IMR-90 (cell line): ENCODE measurements at regions not wholly inside any gene's neighbourhood (a gene's known extent, or its start where the extent isn't known, plus 50 kb on each side); places are given as distances from the start of the nearest gene placed in this dataset.

Experiments
- ATAC-seq: fragments of 200-7000 bp; cut with Tn5 transposase; 2 replicates; pipeline ENCODE4 v1.9.1; 2020; ENCODE audit warnings: low read depth, mild to moderate bottlenecking, moderate library complexity
- BruUV-seq: library from RNA; stranded (reverse); fragments of 400-500 nt; replicated peaks from 2 replicates; lab custom pipeline; 2021; lab: Mats Ljungman, UMichigan
- CTCF ChIA-PET: fragments of 300-600 bp; formaldehyde crosslinking; extraction: SDS; loops from one replicate; lab custom pipeline; 2021; ENCODE audit warnings: antibody characterized with exemption; lab: Yijun Ruan, JAX
- POLR2A ChIA-PET: fragments of 300-600 bp; sonication (Branson Sonifier 250); formaldehyde crosslinking; loops from one replicate; lab custom pipeline; 2022; ENCODE audit warnings: antibody characterized with exemption; ENCODE audit not compliant: unreplicated experiment; lab: Charles Lee
- DNase-seq: peaks from one replicate; pipeline ENCODE4 v3.0.0; 2013
- H2AFZ ChIP-seq: replicated peaks from 2 replicates; pipeline ENCODE3; 2013; ENCODE audit warnings: low read length, mild to moderate bottlenecking; ENCODE audit not compliant: poor library complexity
- H2AK5ac ChIP-seq: 2 replicates; pipeline ENCODE4 v1.6.1; 2013; ENCODE audit warnings: low read depth, low read length, inconsistent platforms
- H2AK9ac ChIP-seq: replicated peaks from 2 replicates; pipeline ENCODE3; 2013; ENCODE audit warnings: mild to moderate bottlenecking, low read depth, low read length, moderate library complexity; ENCODE audit not compliant: poor library complexity
- H2BK120ac ChIP-seq: 2 replicates; pipeline ENCODE4 v1.6.1; 2013; ENCODE audit warnings: low read depth, low read length, inconsistent platforms
- H2BK15ac ChIP-seq: 3 replicates; pipeline ENCODE4 v1.6.1; 2013; ENCODE audit warnings: low read depth, low read length, inconsistent platforms
- H2BK20ac ChIP-seq: 2 replicates; pipeline ENCODE4 v1.6.1; 2013; ENCODE audit warnings: low read depth, mild to moderate bottlenecking, inconsistent platforms, low read length, moderate library complexity
- H2BK5ac ChIP-seq: 2 replicates; pipeline ENCODE4 v1.6.1; 2013; ENCODE audit warnings: mild to moderate bottlenecking, low read depth, low read length, inconsistent platforms; ENCODE audit not compliant: poor library complexity, severe bottlenecking
- H3K14ac ChIP-seq: replicated peaks from 2 replicates; pipeline ENCODE4 v1.6.1; 2013; ENCODE audit warnings: low read depth, low read length, inconsistent platforms
- H3K18ac ChIP-seq: 2 replicates; pipeline ENCODE4 v1.6.1; 2013; ENCODE audit warnings: low read depth, low read length, control low read depth
- H3K23ac ChIP-seq: 2 replicates; pipeline ENCODE4 v1.6.1; 2013; ENCODE audit warnings: low read depth, low read length, inconsistent platforms
- H3K27ac ChIP-seq: 2 replicates; pipeline ENCODE4 v1.5.1; 2013; ENCODE audit warnings: mild to moderate bottlenecking, control low read depth, low read length; ENCODE audit not compliant: insufficient read depth
- H3K27me3 ChIP-seq: 2 replicates; pipeline ENCODE4 v1.6.1; 2013; ENCODE audit warnings: low read length; ENCODE audit not compliant: control insufficient read depth, insufficient read depth
- H3K36me3 ChIP-seq: 2 replicates; pipeline ENCODE4 v1.6.1; 2013; ENCODE audit warnings: low read length, mixed read lengths; ENCODE audit not compliant: control insufficient read depth, insufficient read depth
- H3K4ac ChIP-seq: 2 replicates; pipeline ENCODE4 v1.6.1; 2013; ENCODE audit warnings: low read depth, low read length, inconsistent platforms
- H3K4me1 ChIP-seq: 2 replicates; pipeline ENCODE4 v1.6.1; 2013; ENCODE audit warnings: low read length, mixed read lengths; ENCODE audit not compliant: control insufficient read depth, insufficient read depth
- H3K4me2 ChIP-seq: 2 replicates; pipeline ENCODE4 v1.6.1; 2013; ENCODE audit warnings: low read depth, mild to moderate bottlenecking, control low read depth, low read length, moderate library complexity
- H3K4me3 ChIP-seq: 2 replicates; pipeline ENCODE4 v1.5.1; 2013; ENCODE audit warnings: low read depth, mild to moderate bottlenecking, control low read depth, low read length, moderate library complexity; ENCODE audit not compliant: insufficient read depth
- H3K56ac ChIP-seq: 2 replicates; pipeline ENCODE4 v1.6.1; 2013; ENCODE audit warnings: low read length, inconsistent platforms; ENCODE audit not compliant: insufficient read depth; ENCODE audit errors: extremely low read depth
- H3K79me1 ChIP-seq, 2 experiments: 2 replicates each; pipeline ENCODE4 v1.6.1; 2013; ENCODE audit warnings: low read length in 2 of 2, inconsistent platforms in 1 of 2, low read depth in 1 of 2
- H3K9ac ChIP-seq: 2 replicates; pipeline ENCODE4 v1.6.1; 2013; ENCODE audit warnings: low read depth, low read length, control low read depth
- H3K9me1 ChIP-seq: 2 replicates; pipeline ENCODE4 v1.6.1; 2013; ENCODE audit warnings: low read length, inconsistent platforms; ENCODE audit not compliant: insufficient read depth
- H3K9me3 ChIP-seq: 2 replicates; pipeline ENCODE4 v1.6.1; 2013; ENCODE audit warnings: low read length; ENCODE audit not compliant: control insufficient read depth, insufficient read depth
- H4K20me1 ChIP-seq: 2 replicates; pipeline ENCODE4 v1.6.1; 2013; ENCODE audit warnings: low read length, inconsistent platforms; ENCODE audit not compliant: insufficient read depth
- H4K5ac ChIP-seq: 2 replicates; pipeline ENCODE4 v1.6.1; 2013; ENCODE audit warnings: mild to moderate bottlenecking, low read depth, low read length, control low read depth
- H4K8ac ChIP-seq, 2 experiments: 2 replicates each; pipeline ENCODE4 v1.6.1; 2013; ENCODE audit warnings: low read depth in 2 of 2, low read length in 2 of 2, control low read depth in 1 of 2, inconsistent platforms in 1 of 2
- H4K91ac ChIP-seq: 2 replicates; pipeline ENCODE4 v1.6.1; 2013; ENCODE audit warnings: low read depth, low read length, inconsistent platforms; ENCODE audit not compliant: insufficient read depth
- BHLHE40 ChIP-seq: fragments of 150-350 bp; IDR thresholded peaks from 2 replicates; pipeline ENCODE4 v1.6.1; 2016; ENCODE audit warnings: mild to moderate bottlenecking, low read depth, low read length
- CEBPB ChIP-seq: IDR thresholded peaks from 2 replicates; pipeline ENCODE4 v1.6.1; 2012; ENCODE audit warnings: low read depth, low read length, improper control_type of control experiment
- CHD1 ChIP-seq: IDR thresholded peaks from 2 replicates; pipeline ENCODE4 v1.6.1; 2012; ENCODE audit warnings: low read depth, low read length, improper control_type of control experiment
- FOS ChIP-seq: fragments of 150-350 bp; IDR thresholded peaks from 2 replicates; pipeline ENCODE4 v1.6.1; 2016; ENCODE audit warnings: low read depth, low read length
- MAFK ChIP-seq: IDR thresholded peaks from 2 replicates; pipeline ENCODE4 v1.6.1; 2012; ENCODE audit warnings: low read depth, low read length, improper control_type of control experiment
- MAZ ChIP-seq: IDR thresholded peaks from 2 replicates; pipeline ENCODE4 v1.6.1; 2012; ENCODE audit warnings: low read depth, mild to moderate bottlenecking, low read length, improper control_type of control experiment, moderate library complexity, borderline replicate concordance
- MXI1 ChIP-seq: IDR thresholded peaks from 2 replicates; pipeline ENCODE4 v1.6.1; 2012; ENCODE audit warnings: low read depth, mild to moderate bottlenecking, low read length, moderate library complexity, borderline replicate concordance
- NFE2L2 ChIP-seq: fragments of 150-350 bp; IDR thresholded peaks from 2 replicates; pipeline ENCODE4 v1.6.1; 2016; ENCODE audit warnings: low read depth, mild to moderate bottlenecking, low read length
- POLR2A ChIP-seq: IDR thresholded peaks from 2 replicates; pipeline ENCODE4 v1.6.1; 2012; ENCODE audit warnings: mild to moderate bottlenecking, low read depth, low read length
- RAD21 ChIP-seq: IDR thresholded peaks from 2 replicates; pipeline ENCODE4 v1.6.1; 2012; ENCODE audit warnings: low read length, improper control_type of control experiment
- RCOR1 ChIP-seq: IDR thresholded peaks from 2 replicates; pipeline ENCODE4 v1.6.1; 2012; ENCODE audit warnings: mild to moderate bottlenecking, low read length, improper control_type of control experiment; ENCODE audit not compliant: insufficient replicate concordance
- RFX5 ChIP-seq: IDR thresholded peaks from 2 replicates; pipeline ENCODE4 v1.8.0; 2012; ENCODE audit warnings: low read depth, mild to moderate bottlenecking, low read length, moderate library complexity
- WGBS, 2 experiments: methylation state at CpG; one replicate each; pipeline versions ENCODE4 v1.1.5 to v1.1.7; 2013; ENCODE audit warnings: missing lambda C conversion rate in 2 of 2; ENCODE audit not compliant: insufficient read length in 1 of 2; ENCODE audit errors: extremely low coverage in 2 of 2; 5-methylcytosine and 5-hydroxymethylcytosine counted together
- dilution Hi-C: fragments of 300-500 bp; cut with HindIII; formaldehyde crosslinking; loops from one replicate; pipeline ENCODE4 v1.14.3; 2018; ENCODE audit warnings: low sequenced_read_pairs; ENCODE audit not compliant: unreplicated experiment
- in situ Hi-C: fragments of 300-500 bp; cut with MboI; formaldehyde crosslinking; loops from 3 replicates; pipeline ENCODE4 v1.14.3; 2019; ENCODE audit warnings: low sequenced_read_pairs, inconsistent platforms, mixed read lengths
- intact Hi-C: fragments of 100-400 bp; cut with micrococcal nuclease; formaldehyde crosslinking; loops from 2 replicates; pipeline ENCODE4 v1.10.0; 2022
- TF ChIP-seq, protein P1 (sequence below): fragments of 150-350 bp; IDR thresholded peaks from 2 replicates; pipeline ENCODE4 v1.6.1; 2016; ENCODE audit warnings: low read depth, mild to moderate bottlenecking, low read length, moderate library complexity, borderline replicate concordance
- TF ChIP-seq, protein P2 (sequence below): conservative IDR thresholded peaks from 2 replicates; pipeline ENCODE4 v1.5.1; 2012; ENCODE audit warnings: mild to moderate bottlenecking, low read depth, low read length, improper control_type of control experiment

DNA sequence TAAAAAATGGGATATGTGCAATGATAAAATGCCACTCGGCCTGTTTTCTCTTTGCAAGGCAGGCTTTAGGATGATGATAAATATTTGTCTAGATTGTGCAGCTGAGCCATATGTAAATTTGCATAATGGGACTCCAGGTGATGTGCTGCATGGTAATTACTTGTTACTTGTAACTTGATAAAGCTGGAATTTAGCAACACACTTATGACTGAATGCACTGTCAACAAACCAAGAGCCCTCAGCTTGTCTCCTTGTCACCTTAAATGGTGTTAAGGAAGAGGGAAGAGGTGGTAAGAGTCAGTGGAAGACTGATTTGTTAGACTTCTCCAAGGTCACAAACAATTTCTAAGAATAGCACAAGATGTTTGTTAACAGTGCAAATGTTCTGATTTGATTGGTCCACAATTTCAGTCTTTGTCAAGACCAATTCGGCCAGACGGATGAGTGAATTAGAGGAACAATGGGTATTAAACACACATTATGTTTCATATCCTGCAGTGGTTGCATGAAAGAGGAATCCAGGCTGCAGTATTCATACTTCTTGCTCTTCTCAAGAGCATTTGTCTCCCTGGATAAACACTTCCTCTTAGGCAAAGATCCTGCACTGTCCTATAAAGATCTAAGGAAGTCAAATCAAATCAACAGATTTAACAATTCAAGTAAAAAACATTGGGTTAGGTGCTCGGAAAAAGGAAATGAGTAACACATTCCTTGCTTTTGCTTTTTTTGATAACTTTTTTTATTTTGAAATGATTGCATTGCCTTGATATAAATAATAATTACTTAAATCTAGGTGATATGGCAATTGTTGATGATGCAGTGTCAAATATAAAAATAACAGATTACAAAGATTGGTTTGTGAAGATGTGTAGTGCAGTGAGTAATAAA is 448.3 kb upstream of the DDI1 start:
- Histone ChIP-seq H2BK15ac (no peak overlapping the region), H3K4me3 (no peak overlapping the region), H4K8ac (no peak overlapping the region), H2BK120ac (no peak overlapping the region), H3K18ac (no peak overlapping the region), H3K79me1 (no peaks in the 10 kb centered on the region), H3K36me3 (no peaks in the 10 kb centered on the region), H3K14ac (no peak overlapping the region; the same call in 1 of the 2 replicates), H4K5ac (no peak overlapping the region), H3K56ac (no peak overlapping the region), H3K27ac (no peak overlapping the region), H3K9me3 (no peaks in the 10 kb centered on the region), H2AK9ac (no peak overlapping the region), H4K20me1 (no peaks in the 10 kb centered on the region), H3K4me2 (no peak overlapping the region), H3K9ac (no peak overlapping the region), H3K27me3 (no peaks in the 10 kb centered on the region), H3K23ac (no peak overlapping the region), H3K9me1 (no peaks in the 10 kb centered on the region), H4K91ac (no peak overlapping the region), H2AFZ (no peak overlapping the region), H2BK20ac (no peak overlapping the region), H2AK5ac (no peak overlapping the region), H3K4me1 (no peaks in the 10 kb centered on the region), H2BK5ac (no peak overlapping the region), H3K4ac (no peak overlapping the region)
- DNase-seq (no peak), ATAC-seq (no peak)
- ChIA-PET POLR2A (no interaction called here), CTCF (no interaction called here)
- no TSS peak for BruUV-seq
- intact Hi-C loops: no loop called here
- TF ChIP-seq MAFK (no peak), NFE2L2 (no peak), MAZ (no peak), RFX5 (no peak), CHD1 (no peak), FOS (no peak), RCOR1 (no peak), BHLHE40 (no peak), RAD21 (no peak), CEBPB (no peak), MXI1 (no peak), POLR2A (no peak)
- TF ChIP-seq, protein P1, sequence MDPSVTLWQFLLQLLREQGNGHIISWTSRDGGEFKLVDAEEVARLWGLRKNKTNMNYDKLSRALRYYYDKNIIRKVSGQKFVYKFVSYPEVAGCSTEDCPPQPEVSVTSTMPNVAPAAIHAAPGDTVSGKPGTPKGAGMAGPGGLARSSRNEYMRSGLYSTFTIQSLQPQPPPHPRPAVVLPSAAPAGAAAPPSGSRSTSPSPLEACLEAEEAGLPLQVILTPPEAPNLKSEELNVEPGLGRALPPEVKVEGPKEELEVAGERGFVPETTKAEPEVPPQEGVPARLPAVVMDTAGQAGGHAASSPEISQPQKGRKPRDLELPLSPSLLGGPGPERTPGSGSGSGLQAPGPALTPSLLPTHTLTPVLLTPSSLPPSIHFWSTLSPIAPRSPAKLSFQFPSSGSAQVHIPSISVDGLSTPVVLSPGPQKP: no peak
- TF ChIP-seq, protein P2, sequence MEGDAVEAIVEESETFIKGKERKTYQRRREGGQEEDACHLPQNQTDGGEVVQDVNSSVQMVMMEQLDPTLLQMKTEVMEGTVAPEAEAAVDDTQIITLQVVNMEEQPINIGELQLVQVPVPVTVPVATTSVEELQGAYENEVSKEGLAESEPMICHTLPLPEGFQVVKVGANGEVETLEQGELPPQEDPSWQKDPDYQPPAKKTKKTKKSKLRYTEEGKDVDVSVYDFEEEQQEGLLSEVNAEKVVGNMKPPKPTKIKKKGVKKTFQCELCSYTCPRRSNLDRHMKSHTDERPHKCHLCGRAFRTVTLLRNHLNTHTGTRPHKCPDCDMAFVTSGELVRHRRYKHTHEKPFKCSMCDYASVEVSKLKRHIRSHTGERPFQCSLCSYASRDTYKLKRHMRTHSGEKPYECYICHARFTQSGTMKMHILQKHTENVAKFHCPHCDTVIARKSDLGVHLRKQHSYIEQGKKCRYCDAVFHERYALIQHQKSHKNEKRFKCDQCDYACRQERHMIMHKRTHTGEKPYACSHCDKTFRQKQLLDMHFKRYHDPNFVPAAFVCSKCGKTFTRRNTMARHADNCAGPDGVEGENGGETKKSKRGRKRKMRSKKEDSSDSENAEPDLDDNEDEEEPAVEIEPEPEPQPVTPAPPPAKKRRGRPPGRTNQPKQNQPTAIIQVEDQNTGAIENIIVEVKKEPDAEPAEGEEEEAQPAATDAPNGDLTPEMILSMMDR: no peak
- WGBS, 2 experiments: no CpG with 5 or more reads among the region's 4 CpGs
- in situ Hi-C loops: no loop called here
- dilution Hi-C loops: no loop called here
